BLaER1 treated with 17β-estradiol and CSF1 and Interleukin-3, amounts not matched to agents 10 nM and 100 nM (cell line): ENCODE measurements at regions not wholly inside any gene's neighbourhood (a gene's known extent, or its start where the extent isn't known, plus 50 kb on each side); places are given as distances from the start of the nearest gene placed in this dataset.
A peak's percentile ranks its signal among the peaks of the same experiment; 100 is the strongest.

ENCODE experiments used
- H3K27ac ChIP-seq, 11 experiments: shearing (Covaris generic); formaldehyde crosslinking; 2 replicates each; pipeline ENCODE4 v1.8.1; 2022
- H3K27me3 ChIP-seq, 11 experiments: shearing (Covaris generic); formaldehyde crosslinking; 2 replicates each; pipeline ENCODE4 v1.8.1; 2022
- H3K36me3 ChIP-seq, 11 experiments: shearing (Covaris generic); formaldehyde crosslinking; 2 replicates each; pipeline ENCODE4 v1.8.1; 2022
- H3K4me1 ChIP-seq, 10 experiments: shearing (Covaris generic); formaldehyde crosslinking; 2 replicates each; pipeline ENCODE4 v1.8.1; 2022
- H3K4me2 ChIP-seq, 11 experiments: shearing (Covaris generic); formaldehyde crosslinking; 2 replicates each; pipeline ENCODE4 v1.8.1; 2022
- H3K4me3 ChIP-seq, 10 experiments: shearing (Covaris generic); formaldehyde crosslinking; 2 replicates each; pipeline ENCODE4 v1.8.1; 2022
- H3K9ac ChIP-seq, 11 experiments: shearing (Covaris generic); formaldehyde crosslinking; 2 replicates each; pipeline ENCODE4 v1.8.1; 2022
- H3K9me3 ChIP-seq, 11 experiments: shearing (Covaris generic); formaldehyde crosslinking; replicated peaks in 1 of 11; 2 replicates each; pipeline ENCODE4 v1.8.1; 2022
- H4K20me1 ChIP-seq, 11 experiments: shearing (Covaris generic); formaldehyde crosslinking; 2 replicates each; pipeline ENCODE4 v1.8.1; 2022
- Cebpa-rat ChIP-seq, 11 experiments: shearing (Covaris generic); IDR thresholded peaks; 2 replicates each; pipeline ENCODE4 v1.8.1; 2022

- H3K4me1 ChIP-seq: peaks cover 0 to 5% (median 0%) of the 10 kb centered on the region in 10 experiments; a peak in 1 of 20 replicates
- H4K20me1 ChIP-seq: no peaks in the 10 kb centered on the region
- no peak for TF ChIP-seq Cebpa-rat (IDR thresholded peaks at IDR 0.05)
- H3K9me3 ChIP-seq: peaks cover 0 to 23% (median 6%) of the 10 kb centered on the region in 11 experiments; a peak in 9 of 22 replicates
- H3K27me3 ChIP-seq: no peaks in the 10 kb centered on the region
- no peak overlapping the region for H3K9ac ChIP-seq
- H3K4me2 ChIP-seq: no peak overlapping the region
- H3K36me3 ChIP-seq: no peaks in the 10 kb centered on the region
- H3K4me3 ChIP-seq: no peak overlapping the region
- no peak overlapping the region for H3K27ac ChIP-seq
Measured at GRCh38 chr4:35793766-35794165, 450.5 kb downstream of the ARAP2 start.

- Histone ChIP-seq H3K9ac (no peak overlapping the region), H4K20me1 (no peaks in the 10 kb centered on the region), H3K4me1 (peaks cover 0 to 6% (median 0%) of the 10 kb centered on the region in 10 experiments; a peak in 3 of 20 replicates), H3K9me3 (peaks cover 6 to 32% (median 12%) of the 10 kb centered on the region in 11 experiments; a peak in 14 of 22 replicates), H3K4me2 (peak overlapping the region in 5 of 11 experiments; percentile 11 to 26 (median 13); a peak in 5 of 22 replicates), H3K36me3 (no peaks in the 10 kb centered on the region), H3K27me3 (no peaks in the 10 kb centered on the region), H3K27ac (no peak overlapping the region), H3K4me3 (no peak overlapping the region)
- TF ChIP-seq Cebpa-rat (IDR thresholded peaks at IDR 0.05): no peak
Measured at GRCh38 chr4:35800669-35801068, 443.6 kb downstream of the ARAP2 start.

- Histone ChIP-seq H3K9me3 (peaks cover 0 to 16% (median 7%) of the 10 kb centered on the region in 11 experiments; a peak in 10 of 22 replicates), H3K9ac (no peak overlapping the region), H3K27ac (no peak overlapping the region), H3K27me3 (no peaks in the 10 kb centered on the region), H3K4me2 (no peak overlapping the region), H3K4me1 (peaks cover 0 to 6% (median 0%) of the 10 kb centered on the region in 10 experiments; a peak in 3 of 20 replicates), H3K4me3 (no peak overlapping the region), H4K20me1 (no peaks in the 10 kb centered on the region), H3K36me3 (no peaks in the 10 kb centered on the region)
- no peak for TF ChIP-seq Cebpa-rat (IDR thresholded peaks at IDR 0.05)
Measured at GRCh38 chr4:35802644-35803043, 441.7 kb downstream of the ARAP2 start.

GRCh38 chr4:35818520-35818919 lies 425.8 kb downstream of the ARAP2 start:
- H3K27ac ChIP-seq: no peak overlapping the region
- H3K9me3 ChIP-seq: no peaks in the 10 kb centered on the region
- H3K36me3 ChIP-seq: no peaks in the 10 kb centered on the region
- H3K27me3 ChIP-seq: no peaks in the 10 kb centered on the region
- TF ChIP-seq Cebpa-rat (IDR thresholded peaks at IDR 0.05): no peak
- H3K4me2 ChIP-seq: no peak overlapping the region
- no peaks in the 10 kb centered on the region for H3K4me1 ChIP-seq
- no peak overlapping the region for H3K4me3 ChIP-seq
- no peaks in the 10 kb centered on the region for H4K20me1 ChIP-seq
- H3K9ac ChIP-seq: no peak overlapping the region

- Histone ChIP-seq H3K9ac (no peak overlapping the region), H3K9me3 (no peaks in the 10 kb centered on the region), H3K4me1 (no peaks in the 10 kb centered on the region), H3K27me3 (no peaks in the 10 kb centered on the region), H3K4me3 (no peak overlapping the region), H3K4me2 (no peak overlapping the region), H3K27ac (no peak overlapping the region), H4K20me1 (no peaks in the 10 kb centered on the region), H3K36me3 (no peaks in the 10 kb centered on the region)
- TF ChIP-seq Cebpa-rat (IDR thresholded peaks at IDR 0.05): no peak
Measured at GRCh38 chr4:35820003-35820402, 424.3 kb downstream of the ARAP2 start.

GRCh38 chr4:35824231-35824630 lies 420.1 kb downstream of the ARAP2 start:
- Histone ChIP-seq H3K4me2 (no peak overlapping the region), H3K9ac (no peak overlapping the region), H3K4me3 (no peak overlapping the region), H3K4me1 (no peaks in the 10 kb centered on the region), H3K9me3 (no peaks in the 10 kb centered on the region), H3K27ac (no peak overlapping the region), H3K27me3 (peaks cover 0 to 3% (median 0%) of the 10 kb centered on the region in 11 experiments; a peak in 1 of 22 replicates), H4K20me1 (no peaks in the 10 kb centered on the region), H3K36me3 (no peaks in the 10 kb centered on the region)
- no peak for TF ChIP-seq Cebpa-rat (IDR thresholded peaks at IDR 0.05)

- H3K4me1 ChIP-seq: peaks cover 0 to 13% (median 0%) of the 10 kb centered on the region in 10 experiments; a peak in 4 of 20 replicates
- no peak overlapping the region for H3K9ac ChIP-seq
Measured at GRCh38 chr4:35835893-35836292, 408.4 kb downstream of the ARAP2 start.

GRCh38 chr4:35836596-35836995 lies 407.7 kb downstream of the ARAP2 start:
- no peaks in the 10 kb centered on the region for H3K9me3 ChIP-seq
- H3K4me2 ChIP-seq: no peak overlapping the region
- H3K27me3 ChIP-seq: no peaks in the 10 kb centered on the region
- H3K27ac ChIP-seq: no peak overlapping the region
- peaks cover 0 to 13% (median 0%) of the 10 kb centered on the region in 10 experiments; a peak in 4 of 20 replicates for H3K4me1 ChIP-seq
- H3K4me3 ChIP-seq: no peak overlapping the region
- H4K20me1 ChIP-seq: no peaks in the 10 kb centered on the region
- no peak for TF ChIP-seq Cebpa-rat (IDR thresholded peaks at IDR 0.05)
- no peaks in the 10 kb centered on the region for H3K36me3 ChIP-seq
- no peak overlapping the region for H3K9ac ChIP-seq

More at GRCh38 chr4:35835893-35836292, 408.4 kb downstream of the ARAP2 start:
- Histone ChIP-seq H3K36me3 (no peaks in the 10 kb centered on the region), H3K27ac (no peak overlapping the region), H3K9me3 (no peaks in the 10 kb centered on the region), H3K4me3 (no peak overlapping the region), H4K20me1 (no peaks in the 10 kb centered on the region), H3K27me3 (no peaks in the 10 kb centered on the region), H3K4me2 (no peak overlapping the region)
- no peak for TF ChIP-seq Cebpa-rat (IDR thresholded peaks at IDR 0.05)

- TF ChIP-seq Cebpa-rat (IDR thresholded peaks at IDR 0.05): no peak
- Histone ChIP-seq H3K9me3 (peaks cover 0 to 19% (median 9%) of the 10 kb centered on the region in 11 experiments; a peak in 11 of 22 replicates), H3K4me3 (no peak overlapping the region), H3K4me2 (no peak overlapping the region), H3K9ac (no peak overlapping the region), H4K20me1 (no peaks in the 10 kb centered on the region), H3K27me3 (no peaks in the 10 kb centered on the region), H3K36me3 (no peaks in the 10 kb centered on the region), H3K4me1 (no peaks in the 10 kb centered on the region), H3K27ac (no peak overlapping the region)
Measured at GRCh38 chr4:35867057-35867456, 377.3 kb downstream of the ARAP2 start.

- Histone ChIP-seq H3K9me3 (no peaks in the 10 kb centered on the region), H3K4me3 (no peak overlapping the region), H3K27ac (no peak overlapping the region), H3K9ac (no peak overlapping the region), H3K27me3 (no peaks in the 10 kb centered on the region), H3K36me3 (no peaks in the 10 kb centered on the region), H3K4me2 (no peak overlapping the region), H3K4me1 (no peaks in the 10 kb centered on the region), H4K20me1 (no peaks in the 10 kb centered on the region)
- no peak for TF ChIP-seq Cebpa-rat (IDR thresholded peaks at IDR 0.05)
Measured at GRCh38 chr4:35872273-35872672, 372.0 kb downstream of the ARAP2 start.
